ENCODE measurements at regions not wholly inside any gene's neighbourhood (a gene's known extent, or its start where the extent isn't known, plus 50 kb on each side); places are given as distances from the start of the nearest gene placed in this dataset.
"Not testable (repeated sequence)": the region's sequence is repeated elsewhere in the genome, so short reads cannot be mapped to it uniquely, and the experiment has no call there.

DNA sequence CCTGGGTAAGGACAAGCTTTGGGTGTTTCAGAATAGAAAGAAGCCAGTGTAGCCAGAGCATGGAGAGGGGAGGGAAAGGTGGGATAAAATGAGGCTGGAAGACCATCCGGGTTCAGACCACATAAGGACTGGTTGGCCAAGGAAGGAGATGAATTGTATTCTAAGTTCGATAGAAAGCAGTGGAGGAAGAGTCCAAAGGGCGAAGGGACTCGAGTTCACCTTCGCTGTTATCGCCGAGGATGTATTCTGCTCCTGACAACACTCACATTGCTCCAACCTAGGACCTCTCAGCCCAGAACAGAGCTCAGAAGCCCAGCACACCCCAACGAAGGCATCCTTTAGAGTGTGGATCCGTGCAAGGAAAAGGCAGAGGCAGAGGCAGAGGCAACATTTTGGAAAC is 133.1 kb upstream of the EPB41L4A start:
- no peak for TF ChIP-seq ZNF274 (IDR thresholded peaks at IDR 0.05; ENCODE audit: low read depth, low read length)
- no peak overlapping the region for H3K4me3 ChIP-seq (ENCODE audit: low read length)

DNA sequence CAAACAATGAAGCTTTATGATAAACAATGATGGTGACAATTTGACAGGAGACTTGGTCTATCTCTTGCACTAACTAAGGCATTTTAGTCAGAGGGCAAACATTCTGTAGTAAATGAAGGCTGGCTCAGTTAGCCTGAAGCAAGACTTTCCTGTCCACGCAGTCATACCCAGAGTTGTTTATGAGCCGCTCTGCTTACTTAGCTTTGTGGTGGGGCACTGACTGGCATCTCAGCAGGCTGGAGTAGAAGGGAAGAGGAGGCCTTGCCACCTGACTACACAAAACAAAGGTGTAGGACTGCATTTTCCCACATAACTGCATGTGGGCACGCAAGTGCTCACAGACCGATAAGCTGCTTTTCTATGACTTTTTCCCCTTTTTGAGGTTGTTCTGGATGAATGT is 133.7 kb upstream of the EPB41L4A start:
- no peak overlapping the region for H3K4me3 ChIP-seq (ENCODE audit: low read length)
- TF ChIP-seq ZNF274 (IDR thresholded peaks at IDR 0.05; ENCODE audit: low read depth, low read length) = no peak

DNA sequence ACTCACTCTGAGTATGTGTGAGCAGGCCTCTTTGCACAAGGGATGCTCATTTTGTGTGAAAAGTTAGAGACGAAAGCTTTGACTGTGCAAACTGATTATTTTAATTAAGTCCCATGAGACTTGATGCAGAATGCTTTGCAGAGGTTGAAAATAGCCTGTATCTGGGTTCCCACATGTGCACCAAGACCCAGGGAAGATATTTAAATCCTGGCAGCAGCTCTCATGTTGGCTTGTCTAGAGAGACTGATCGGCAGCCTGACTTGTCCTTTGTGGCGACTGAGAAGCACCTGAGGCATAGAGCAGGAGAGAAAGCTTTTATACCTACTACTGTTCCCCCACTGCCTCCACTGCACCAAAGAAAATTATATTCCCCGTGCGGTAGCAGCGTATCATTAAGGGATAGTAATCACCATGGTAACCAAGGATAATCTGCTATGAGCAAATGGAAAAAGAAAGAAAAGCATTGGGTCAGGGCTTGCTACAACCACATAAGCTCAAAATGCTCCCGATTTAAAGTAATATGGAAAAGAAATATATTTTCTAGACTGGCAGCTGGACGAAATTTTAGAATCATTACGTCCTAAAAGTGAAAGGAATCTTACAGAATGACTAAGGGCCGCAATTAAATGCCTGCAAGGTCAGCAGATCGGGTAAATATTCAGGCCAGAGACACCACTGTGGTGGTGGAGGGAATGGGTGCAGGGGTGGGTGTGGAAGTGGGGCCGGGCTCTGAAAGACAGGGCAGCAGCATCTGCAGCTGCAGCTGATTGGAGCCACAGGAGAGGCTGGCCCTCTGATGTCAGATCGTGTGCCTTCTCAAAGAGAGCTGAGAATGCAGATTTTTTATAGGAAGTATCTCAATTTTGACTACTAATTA is 135.3 kb upstream of the EPB41L4A start:
- no peak overlapping the region for H3K4me3 ChIP-seq (ENCODE audit: low read length)
- TF ChIP-seq ZNF274 (IDR thresholded peaks at IDR 0.05; ENCODE audit: low read depth, low read length) = no peak

DNA sequence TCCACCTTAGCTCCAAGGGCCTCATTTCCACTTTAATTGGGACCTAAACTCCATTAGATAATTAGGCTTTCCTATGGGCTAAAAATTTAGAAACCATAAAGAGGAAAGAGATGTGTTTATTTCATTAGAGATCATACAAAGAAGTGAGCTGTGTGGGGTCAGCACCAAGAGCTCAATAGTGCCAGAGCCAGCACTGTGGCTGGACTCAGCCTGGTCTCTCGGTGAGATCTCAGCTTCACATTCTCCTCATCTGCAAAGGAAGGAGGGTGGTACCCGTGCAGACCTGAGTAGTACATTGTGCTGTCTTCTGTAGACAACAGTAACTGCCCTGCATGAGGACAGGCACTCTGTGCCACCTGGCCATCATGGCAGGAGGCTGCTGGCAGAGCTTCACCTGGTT is 136.1 kb upstream of the EPB41L4A start:
- no peak for TF ChIP-seq ZNF274 (IDR thresholded peaks at IDR 0.05; ENCODE audit: low read depth, low read length)
- H3K4me3 ChIP-seq (ENCODE audit: low read length) = no peak overlapping the region

DNA sequence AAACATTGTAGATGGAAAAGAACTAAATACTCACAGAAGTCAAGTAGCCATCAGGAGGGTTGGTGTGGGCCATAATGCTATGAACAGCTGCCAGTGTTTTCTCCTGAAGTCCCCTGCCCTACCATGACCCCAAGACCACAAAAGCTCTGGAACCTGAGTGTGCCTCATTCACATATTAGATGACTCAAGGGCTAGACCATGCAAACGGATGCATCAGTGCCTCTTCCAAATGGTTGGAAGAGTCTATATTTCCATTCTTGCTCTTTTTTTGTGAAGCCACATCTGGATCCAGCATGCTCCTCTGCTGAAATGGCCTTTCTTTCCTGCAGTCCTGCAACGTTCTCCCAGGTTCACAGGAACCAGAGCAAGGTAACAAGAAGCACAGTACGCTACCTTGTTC is 136.6 kb upstream of the EPB41L4A start:
- no peak for TF ChIP-seq ZNF274 (IDR thresholded peaks at IDR 0.05; ENCODE audit: low read depth, low read length)
- no peak overlapping the region for H3K4me3 ChIP-seq (ENCODE audit: low read length)

DNA sequence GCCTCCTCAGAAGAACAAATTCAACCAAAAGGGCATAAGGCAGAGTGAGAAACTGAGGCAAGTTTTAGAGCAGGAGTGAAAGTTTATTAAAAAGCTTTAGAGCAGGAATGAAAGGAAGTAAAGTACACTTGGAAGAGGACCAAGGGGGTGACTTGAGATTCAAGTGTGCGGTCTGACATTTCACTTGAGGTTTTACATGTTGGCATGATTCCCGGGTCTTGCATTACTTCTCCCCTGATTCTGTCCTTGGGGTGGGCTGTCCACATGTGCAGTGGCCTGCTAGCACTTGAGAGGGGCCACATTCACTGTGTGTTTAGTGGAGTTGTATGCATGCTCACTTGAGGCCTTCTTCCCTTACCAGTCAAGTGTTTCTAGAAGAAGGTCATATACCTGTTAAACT is 140.4 kb upstream of the EPB41L4A start:
- not testable (repeated sequence) for H3K4me3 ChIP-seq (ENCODE audit: low read length)

DNA sequence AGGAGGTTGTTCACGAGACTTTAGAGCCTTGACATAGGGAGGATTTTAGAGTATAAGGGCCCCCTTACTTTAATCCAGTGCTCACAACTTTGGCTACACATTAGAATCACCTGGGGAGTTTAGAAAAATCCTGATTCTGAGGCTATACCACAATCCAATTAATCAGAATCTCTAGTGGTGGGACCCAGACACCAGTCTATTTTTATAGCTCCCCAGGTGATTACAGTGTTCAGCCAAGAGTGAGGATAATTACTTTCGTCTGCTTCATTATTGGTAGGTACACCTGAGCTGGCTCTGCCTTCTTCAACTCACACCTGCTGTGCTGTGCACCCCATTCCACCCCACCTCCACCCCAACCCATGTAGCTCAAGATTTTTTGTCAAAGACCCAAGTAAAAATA is 141.3 kb upstream of the EPB41L4A start:
- H3K4me3 ChIP-seq (ENCODE audit: low read length) = no peak overlapping the region
- TF ChIP-seq ZNF274 (IDR thresholded peaks at IDR 0.05; ENCODE audit: low read depth, low read length) = no peak

DNA sequence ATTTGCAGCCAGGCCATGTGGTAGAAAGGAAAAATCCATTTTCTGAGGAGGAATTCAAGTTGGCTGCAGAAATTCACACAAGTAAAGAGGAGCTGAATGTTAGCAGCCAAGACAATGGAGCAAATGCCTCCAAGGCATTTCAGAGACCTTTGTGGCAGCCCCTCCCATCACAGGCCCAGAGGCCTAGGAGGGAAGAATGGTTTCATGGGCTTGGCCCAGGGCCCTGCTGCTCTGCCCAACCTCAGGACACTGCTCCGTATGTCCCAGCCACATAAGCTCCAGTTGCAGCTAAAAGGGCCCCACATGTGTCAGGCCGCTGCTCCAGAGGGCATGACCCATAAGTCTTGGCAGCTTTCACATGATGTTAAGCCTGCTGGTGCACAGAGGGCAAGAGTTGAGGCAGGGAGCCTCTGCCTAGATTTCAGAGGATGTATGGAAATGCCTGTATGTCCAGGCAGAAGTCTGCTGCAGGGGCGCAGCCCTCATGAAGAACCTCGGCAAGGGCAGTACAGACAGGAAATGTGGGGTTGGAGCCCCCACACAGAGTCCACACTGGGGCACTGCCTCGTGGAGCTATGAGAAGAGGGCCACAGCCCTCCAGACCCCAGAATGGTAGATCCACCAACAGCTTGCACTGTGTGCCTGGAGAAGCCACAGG is 144.2 kb upstream of the EPB41L4A start:
- no peak overlapping the region for H3K4me3 ChIP-seq (ENCODE audit: low read length)
- TF ChIP-seq ZNF274 (IDR thresholded peaks at IDR 0.05; ENCODE audit: low read depth, low read length) = no peak

DNA sequence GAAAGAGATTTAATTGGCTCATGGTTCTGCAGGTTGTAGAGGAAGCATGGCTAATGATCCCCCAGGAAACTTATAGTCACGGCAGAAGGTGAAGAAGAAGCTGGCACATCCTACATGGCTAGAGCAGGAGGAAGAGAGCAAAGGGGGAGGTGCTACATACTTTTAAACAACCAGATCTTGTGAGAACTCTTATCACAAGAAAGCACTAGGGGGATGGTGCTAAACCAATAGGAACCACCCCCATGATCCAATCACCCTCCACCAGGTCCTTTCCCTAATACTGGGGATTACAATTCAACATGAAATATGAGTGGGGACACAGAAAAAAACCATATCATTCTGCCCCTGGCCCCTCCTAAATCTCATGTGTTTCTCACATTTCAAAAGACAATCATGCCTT is 147.2 kb upstream of the EPB41L4A start:
- TF ChIP-seq ZNF274 (IDR thresholded peaks at IDR 0.05; ENCODE audit: low read depth, low read length) = no peak
- H3K4me3 ChIP-seq (ENCODE audit: low read length) = no peak overlapping the region

DNA sequence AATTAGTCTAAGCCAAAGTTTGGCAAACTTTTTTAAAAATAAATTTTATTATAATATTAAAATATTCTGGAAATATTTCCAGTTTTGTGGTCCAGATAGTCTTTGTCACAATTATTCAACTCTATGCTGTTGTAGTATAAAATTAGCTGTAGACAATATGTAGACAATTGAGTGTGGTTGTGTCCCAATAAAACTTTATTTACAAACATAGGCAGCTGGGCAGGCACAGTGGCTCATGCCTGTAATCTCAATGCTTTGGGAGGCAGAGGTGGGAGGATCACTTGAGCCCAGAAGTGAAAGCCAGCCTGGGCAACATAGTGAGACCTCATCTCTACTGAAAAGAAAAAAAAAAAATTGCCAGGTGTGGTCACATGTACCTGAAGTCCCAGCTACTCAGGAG is 150.5 kb upstream of the EPB41L4A start:
- no peak overlapping the region for H3K4me3 ChIP-seq (ENCODE audit: low read length)
- TF ChIP-seq ZNF274 (IDR thresholded peaks at IDR 0.05; ENCODE audit: low read depth, low read length) = no peak

DNA sequence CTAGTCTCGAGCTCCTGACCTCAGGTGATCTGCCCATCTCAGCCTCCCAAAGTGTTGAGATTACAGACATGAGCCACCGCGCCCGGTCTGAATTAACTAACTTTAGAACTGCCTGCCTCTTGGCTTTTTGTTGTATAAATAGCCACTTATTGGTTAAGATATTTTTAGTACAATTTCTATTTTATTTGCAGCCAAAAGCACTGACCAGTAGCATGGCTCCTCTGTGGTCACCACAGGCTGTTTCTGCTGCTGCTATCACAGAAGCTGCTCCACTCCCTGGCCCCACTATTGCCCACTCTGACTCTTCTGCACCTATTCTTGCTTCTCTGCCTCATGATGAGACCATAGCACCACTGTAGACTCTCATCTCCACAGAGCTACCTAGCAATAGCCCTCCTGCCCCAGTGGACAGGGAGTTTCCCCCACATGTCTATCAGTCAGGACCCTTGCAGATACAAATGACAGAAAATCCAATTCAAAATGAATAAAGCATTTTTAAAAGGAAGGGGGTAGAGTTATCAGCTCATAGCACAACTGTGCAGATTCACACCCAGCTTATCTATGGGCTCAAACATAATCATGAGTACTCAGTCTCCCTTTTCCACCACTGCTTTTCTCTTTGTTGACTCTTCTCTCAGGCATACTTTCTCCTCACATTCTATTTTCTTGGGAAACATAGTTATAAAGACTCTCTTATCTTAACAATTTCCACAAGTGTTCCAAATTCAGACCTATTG is 151.8 kb upstream of the EPB41L4A start:
- no peak overlapping the region for H3K4me3 ChIP-seq (ENCODE audit: low read length)
- no peak for TF ChIP-seq ZNF274 (IDR thresholded peaks at IDR 0.05; ENCODE audit: low read depth, low read length)

DNA sequence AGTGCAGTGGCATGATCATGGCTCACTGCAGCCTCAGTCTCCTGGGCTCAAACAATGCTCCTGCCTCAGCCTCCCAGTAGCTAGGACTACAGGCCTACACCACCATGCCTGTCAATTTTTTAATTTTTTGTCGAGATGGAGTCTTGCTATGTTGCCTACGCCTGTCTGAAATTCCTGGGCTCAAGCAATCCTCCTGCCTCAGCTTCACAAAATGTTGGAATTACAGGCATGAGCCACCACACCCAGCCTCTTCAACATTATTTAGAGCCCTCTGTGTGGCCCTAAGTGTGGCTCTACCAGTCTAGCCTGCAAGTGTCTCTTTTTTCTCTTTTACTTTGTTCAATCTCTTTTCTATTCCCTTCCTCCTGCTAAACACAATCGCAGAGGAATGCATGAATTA is 154.4 kb upstream of the EPB41L4A start:
- no peak for TF ChIP-seq ZNF274 (IDR thresholded peaks at IDR 0.05; ENCODE audit: low read depth, low read length)
- no peak overlapping the region for H3K4me3 ChIP-seq (ENCODE audit: low read length)

DNA sequence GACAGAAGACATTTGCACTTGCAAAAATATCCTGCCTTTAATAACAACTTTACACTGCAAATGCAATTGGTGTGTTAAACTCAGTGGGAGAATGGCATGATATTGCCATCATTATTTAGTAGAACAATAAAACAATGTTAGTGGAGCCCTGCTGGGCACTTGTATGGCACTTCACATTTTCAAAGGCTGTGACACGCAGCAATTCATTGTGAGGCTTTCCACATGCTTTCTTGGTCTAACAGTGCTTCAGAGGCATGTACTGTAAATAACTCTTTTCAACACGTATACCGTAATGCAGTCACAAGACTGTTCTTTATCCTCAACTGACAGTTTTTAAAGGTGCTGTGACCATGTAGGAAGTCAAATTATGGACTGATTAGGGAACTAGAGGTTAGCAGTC is 155.5 kb upstream of the EPB41L4A start:
- TF ChIP-seq ZNF274 (IDR thresholded peaks at IDR 0.05; ENCODE audit: low read depth, low read length) = no peak
- H3K4me3 ChIP-seq (ENCODE audit: low read length) = no peak overlapping the region

DNA sequence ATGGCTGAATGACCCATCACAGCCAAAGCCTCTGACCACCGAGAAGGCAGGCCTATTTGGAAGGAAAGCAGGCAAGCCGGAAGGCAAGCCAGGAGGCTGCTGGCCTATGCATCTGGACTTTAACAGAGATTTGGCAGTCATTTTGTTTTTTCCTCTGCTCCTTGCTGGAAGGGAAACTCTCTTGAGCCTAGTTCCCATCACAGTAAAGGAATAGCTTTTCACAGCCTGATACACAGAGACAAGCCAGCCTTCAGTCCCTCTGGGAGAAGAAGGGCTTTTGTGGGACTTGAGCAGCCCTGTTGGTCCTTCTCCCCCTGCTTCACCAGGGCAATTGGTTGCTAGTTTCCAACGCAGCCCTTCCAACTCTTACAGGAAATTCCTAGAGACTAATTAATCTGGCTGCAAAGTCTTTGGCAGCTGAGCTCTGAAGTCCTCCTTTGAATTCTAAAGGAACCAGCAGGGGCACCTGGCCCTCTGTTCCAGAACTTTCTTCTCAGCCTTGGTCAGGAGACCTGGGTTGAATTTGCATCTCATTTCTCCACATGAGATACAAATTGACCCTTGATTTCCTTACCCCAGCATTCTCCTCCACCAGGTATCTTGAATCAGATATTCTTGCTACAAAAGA is 157.3 kb upstream of the EPB41L4A start:
- no peak overlapping the region for H3K4me3 ChIP-seq (ENCODE audit: low read length)
- no peak for TF ChIP-seq ZNF274 (IDR thresholded peaks at IDR 0.05; ENCODE audit: low read depth, low read length)

Measured in GM08714 (cell line).